Prostate gland (tissue), 2 donors: ENCODE measurements at regions not wholly inside any gene's neighbourhood (a gene's known extent, or its start where the extent isn't known, plus 50 kb on each side); places are given as distances from the start of the nearest gene placed in this dataset.

Experiments
- POLR2A ChIP-seq: fragments of 450-650 bp; IDR thresholded peaks from one replicate; pipeline ENCODE4 v1.6.1; 2016; ENCODE audit warnings: antibody characterized with exemption, mild to moderate bottlenecking
- TF ChIP-seq, protein P1 (sequence below), 4 experiments: fragments of 200-600 bp in 2 of 4; fragments of 450-650 bp in 2 of 4; sonication (generic) in 2 of 4; IDR thresholded peaks; 1 replicate in 3 of 4; 2 replicates in 1 of 4; pipeline ENCODE4 v1.5.1; 2016 to 2019; ENCODE audit warnings: antibody characterized with exemption in 4 of 4, mild to moderate bottlenecking in 2 of 4, moderate library complexity in 2 of 4

DNA sequence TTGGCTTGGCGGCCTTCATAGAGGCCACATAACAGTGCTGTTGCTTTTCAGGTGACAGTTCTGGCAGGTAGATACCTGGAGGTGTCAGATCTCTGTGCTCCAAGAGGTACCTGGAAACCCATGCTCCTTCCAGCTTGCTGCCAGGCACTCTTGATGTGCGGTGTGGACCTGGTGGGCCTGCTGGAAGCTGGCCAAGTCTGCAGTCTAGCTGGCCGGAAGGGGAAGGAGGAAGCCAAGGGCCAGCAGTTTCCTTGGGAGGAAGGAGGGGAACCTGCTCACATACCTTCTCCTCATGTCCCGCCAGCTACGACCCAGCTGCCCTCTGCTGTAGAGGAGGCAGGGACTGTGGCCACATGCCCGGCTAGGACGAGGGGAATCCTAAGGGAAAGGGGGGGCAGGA is 166.4 kb upstream of the AJAP1 start:
- TF ChIP-seq, protein P1, sequence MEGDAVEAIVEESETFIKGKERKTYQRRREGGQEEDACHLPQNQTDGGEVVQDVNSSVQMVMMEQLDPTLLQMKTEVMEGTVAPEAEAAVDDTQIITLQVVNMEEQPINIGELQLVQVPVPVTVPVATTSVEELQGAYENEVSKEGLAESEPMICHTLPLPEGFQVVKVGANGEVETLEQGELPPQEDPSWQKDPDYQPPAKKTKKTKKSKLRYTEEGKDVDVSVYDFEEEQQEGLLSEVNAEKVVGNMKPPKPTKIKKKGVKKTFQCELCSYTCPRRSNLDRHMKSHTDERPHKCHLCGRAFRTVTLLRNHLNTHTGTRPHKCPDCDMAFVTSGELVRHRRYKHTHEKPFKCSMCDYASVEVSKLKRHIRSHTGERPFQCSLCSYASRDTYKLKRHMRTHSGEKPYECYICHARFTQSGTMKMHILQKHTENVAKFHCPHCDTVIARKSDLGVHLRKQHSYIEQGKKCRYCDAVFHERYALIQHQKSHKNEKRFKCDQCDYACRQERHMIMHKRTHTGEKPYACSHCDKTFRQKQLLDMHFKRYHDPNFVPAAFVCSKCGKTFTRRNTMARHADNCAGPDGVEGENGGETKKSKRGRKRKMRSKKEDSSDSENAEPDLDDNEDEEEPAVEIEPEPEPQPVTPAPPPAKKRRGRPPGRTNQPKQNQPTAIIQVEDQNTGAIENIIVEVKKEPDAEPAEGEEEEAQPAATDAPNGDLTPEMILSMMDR (IDR thresholded peaks at IDR 0.05) = no peak
- no peak for TF ChIP-seq POLR2A
